ENCODE measurements at regions not wholly inside any gene's neighbourhood (a gene's known extent, or its start where the extent isn't known, plus 50 kb on each side); places are given as distances from the start of the nearest gene placed in this dataset.

- Histone ChIP-seq H3K27me3 (ENCODE audit: control insufficient read depth in 1 of 2, insufficient read depth in 2 of 2, low read length in 2 of 2) (no peaks in the 10 kb centered on the region), H3K4me1 (ENCODE audit: control insufficient read depth in 2 of 2, insufficient read depth in 2 of 2, low read length in 1 of 2) (no peaks in the 10 kb centered on the region), H3K36me3 (ENCODE audit: control insufficient read depth in 2 of 2, insufficient read depth in 2 of 2, low read length in 1 of 2) (no peaks in the 10 kb centered on the region), H3K27ac (ENCODE audit: low read depth in 2 of 2, low read length in 1 of 2) (no peak overlapping the region), H3K9me3 (ENCODE audit: control insufficient read depth in 2 of 2, insufficient read depth in 1 of 2, low read depth in 1 of 2, low read length in 1 of 2) (no peaks in the 10 kb centered on the region), H3K4me3 (ENCODE audit: low read depth in 1 of 2, low read length in 2 of 2) (no peak overlapping the region)
- 69 to 83% methylated on average over 2 of the region's 2 CpGs for WGBS, 2 donors
Measured at GRCh38 chr11:28636566-28636965, 528.4 kb downstream of the METTL15 start.

DNA sequence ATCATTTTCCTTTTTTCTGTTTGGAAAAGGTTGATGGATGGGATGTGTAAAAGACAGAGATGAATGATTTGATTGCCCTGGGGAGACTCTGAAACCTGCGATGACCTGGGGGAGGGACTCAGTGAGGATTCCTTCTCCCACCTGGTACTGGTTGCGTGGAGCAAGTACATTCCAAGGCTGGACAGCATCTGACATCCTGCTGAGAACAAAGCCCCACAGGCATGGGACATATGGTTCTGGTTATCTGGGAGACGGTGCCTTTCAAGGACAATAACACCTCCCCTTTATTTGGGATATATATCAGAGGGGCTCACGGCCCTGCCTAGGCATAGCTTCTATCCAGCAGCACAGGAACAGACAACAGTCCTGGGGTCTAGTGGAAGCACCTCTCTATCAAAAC is 527.8 kb downstream of the METTL15 start:
- no peaks in the 10 kb centered on the region for H3K36me3 ChIP-seq (ENCODE audit: control insufficient read depth in 2 of 2, insufficient read depth in 2 of 2, low read length in 1 of 2)
- WGBS, 2 donors = 63 to 64% methylated on average over 4 of the region's 4 CpGs
- no peak overlapping the region for H3K27ac ChIP-seq (ENCODE audit: low read depth in 2 of 2, low read length in 1 of 2)
- no peak overlapping the region for H3K4me3 ChIP-seq (ENCODE audit: low read depth in 1 of 2, low read length in 2 of 2)
- no peaks in the 10 kb centered on the region for H3K27me3 ChIP-seq (ENCODE audit: control insufficient read depth in 1 of 2, insufficient read depth in 2 of 2, low read length in 2 of 2)
- no peaks in the 10 kb centered on the region for H3K9me3 ChIP-seq (ENCODE audit: control insufficient read depth in 2 of 2, insufficient read depth in 1 of 2, low read depth in 1 of 2, low read length in 1 of 2)
- H3K4me1 ChIP-seq (ENCODE audit: control insufficient read depth in 2 of 2, insufficient read depth in 2 of 2, low read length in 1 of 2) = no peaks in the 10 kb centered on the region

DNA sequence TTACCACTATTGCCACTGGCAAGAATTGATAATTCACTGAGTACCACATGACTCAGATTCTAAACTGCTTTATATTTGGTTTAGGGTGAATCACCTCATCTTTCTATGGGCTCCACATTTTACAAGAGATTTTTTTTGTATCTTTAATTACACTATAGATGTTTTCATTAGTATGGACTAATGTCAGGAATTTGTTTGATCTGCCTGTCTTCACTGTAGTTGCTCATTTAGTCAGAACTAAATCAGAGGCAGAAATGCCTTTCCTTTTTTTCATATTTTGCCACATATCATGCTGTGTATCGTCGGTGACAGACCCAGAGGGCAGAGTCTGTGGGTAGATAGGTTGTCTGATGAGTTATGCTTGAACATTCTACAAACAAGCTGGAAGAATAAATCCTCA is 524.1 kb downstream of the METTL15 start:
- no peak overlapping the region for H3K27ac ChIP-seq (ENCODE audit: low read depth in 2 of 2, low read length in 1 of 2)
- no peaks in the 10 kb centered on the region for H3K4me1 ChIP-seq (ENCODE audit: control insufficient read depth in 2 of 2, insufficient read depth in 2 of 2, low read length in 1 of 2)
- no peaks in the 10 kb centered on the region for H3K36me3 ChIP-seq (ENCODE audit: control insufficient read depth in 2 of 2, insufficient read depth in 2 of 2, low read length in 1 of 2)
- no peaks in the 10 kb centered on the region for H3K9me3 ChIP-seq (ENCODE audit: control insufficient read depth in 2 of 2, insufficient read depth in 1 of 2, low read depth in 1 of 2, low read length in 1 of 2)
- 48 to 70% methylated on average over 2 of the region's 2 CpGs for WGBS, 2 donors
- H3K4me3 ChIP-seq (ENCODE audit: low read depth in 1 of 2, low read length in 2 of 2) = no peak overlapping the region
- H3K27me3 ChIP-seq (ENCODE audit: control insufficient read depth in 1 of 2, insufficient read depth in 2 of 2, low read length in 2 of 2) = no peaks in the 10 kb centered on the region

DNA sequence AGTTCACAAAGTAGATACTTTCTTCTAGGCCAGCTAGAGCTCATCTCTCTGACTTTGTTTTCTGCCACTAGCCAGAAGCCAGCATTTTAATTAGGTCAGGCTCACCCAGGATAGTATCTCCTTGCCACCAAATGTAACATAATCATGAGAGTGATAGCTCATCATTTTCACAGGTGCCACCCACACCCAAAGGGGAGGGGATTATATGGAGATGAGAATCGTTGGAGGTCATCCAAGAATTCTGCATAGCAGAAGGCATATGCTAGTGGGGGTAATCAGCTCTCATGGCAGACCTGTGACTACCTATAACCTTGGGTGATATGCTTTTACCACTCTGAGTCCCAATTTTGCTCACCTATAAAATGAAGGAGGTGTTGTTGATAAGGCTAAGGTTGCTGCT is 523.0 kb downstream of the METTL15 start:
- Histone ChIP-seq H3K4me1 (ENCODE audit: control insufficient read depth in 2 of 2, insufficient read depth in 2 of 2, low read length in 1 of 2) (no peaks in the 10 kb centered on the region), H3K9me3 (ENCODE audit: control insufficient read depth in 2 of 2, insufficient read depth in 1 of 2, low read depth in 1 of 2, low read length in 1 of 2) (no peaks in the 10 kb centered on the region), H3K27ac (ENCODE audit: low read depth in 2 of 2, low read length in 1 of 2) (no peak overlapping the region), H3K36me3 (ENCODE audit: control insufficient read depth in 2 of 2, insufficient read depth in 2 of 2, low read length in 1 of 2) (no peaks in the 10 kb centered on the region), H3K4me3 (ENCODE audit: low read depth in 1 of 2, low read length in 2 of 2) (no peak overlapping the region), H3K27me3 (ENCODE audit: control insufficient read depth in 1 of 2, insufficient read depth in 2 of 2, low read length in 2 of 2) (no peaks in the 10 kb centered on the region)
- WGBS, 2 donors = 29 to 52% methylated on average over 1 of the region's 1 CpG

GRCh38 chr11:28629235-28629634 is 521.0 kb downstream of the METTL15 start:
- 82 to 89% methylated on average over 3 of the region's 3 CpGs for WGBS, 2 donors
- H3K27me3 ChIP-seq (ENCODE audit: control insufficient read depth in 1 of 2, insufficient read depth in 2 of 2, low read length in 2 of 2) = no peaks in the 10 kb centered on the region
- no peak overlapping the region for H3K4me3 ChIP-seq (ENCODE audit: low read depth in 1 of 2, low read length in 2 of 2)
- no peak overlapping the region for H3K27ac ChIP-seq (ENCODE audit: low read depth in 2 of 2, low read length in 1 of 2)
- no peaks in the 10 kb centered on the region for H3K9me3 ChIP-seq (ENCODE audit: control insufficient read depth in 2 of 2, insufficient read depth in 1 of 2, low read depth in 1 of 2, low read length in 1 of 2)
- H3K4me1 ChIP-seq (ENCODE audit: control insufficient read depth in 2 of 2, insufficient read depth in 2 of 2, low read length in 1 of 2) = no peaks in the 10 kb centered on the region
- no peaks in the 10 kb centered on the region for H3K36me3 ChIP-seq (ENCODE audit: control insufficient read depth in 2 of 2, insufficient read depth in 2 of 2, low read length in 1 of 2)

DNA sequence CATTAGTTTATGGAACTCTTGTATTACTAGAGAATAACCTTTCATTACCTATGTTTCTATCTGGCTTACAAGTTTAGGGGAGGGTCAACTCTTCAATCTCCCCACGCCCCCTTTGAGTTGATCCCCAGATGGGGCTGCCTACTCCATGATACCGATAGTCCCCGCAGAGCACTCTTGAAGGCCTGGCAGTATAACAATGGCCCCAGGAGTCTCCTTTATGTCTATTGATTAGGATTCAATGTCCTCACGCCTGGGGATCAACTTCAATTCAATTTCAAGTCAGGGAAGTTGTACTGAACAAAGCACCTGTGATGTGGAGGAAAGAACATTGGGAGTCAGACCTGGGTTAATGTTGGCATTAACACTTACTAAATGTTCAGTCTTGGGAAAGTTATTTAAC is 520.2 kb downstream of the METTL15 start:
- Histone ChIP-seq H3K4me1 (ENCODE audit: control insufficient read depth in 2 of 2, insufficient read depth in 2 of 2, low read length in 1 of 2) (no peaks in the 10 kb centered on the region), H3K27ac (ENCODE audit: low read depth in 2 of 2, low read length in 1 of 2) (no peak overlapping the region), H3K9me3 (ENCODE audit: control insufficient read depth in 2 of 2, insufficient read depth in 1 of 2, low read depth in 1 of 2, low read length in 1 of 2) (no peaks in the 10 kb centered on the region), H3K4me3 (ENCODE audit: low read depth in 1 of 2, low read length in 2 of 2) (no peak overlapping the region), H3K36me3 (ENCODE audit: control insufficient read depth in 2 of 2, insufficient read depth in 2 of 2, low read length in 1 of 2) (no peaks in the 10 kb centered on the region), H3K27me3 (ENCODE audit: control insufficient read depth in 1 of 2, insufficient read depth in 2 of 2, low read length in 2 of 2) (no peaks in the 10 kb centered on the region)
- WGBS, 2 donors = 72 to 90% methylated on average over 4 of the region's 4 CpGs

DNA sequence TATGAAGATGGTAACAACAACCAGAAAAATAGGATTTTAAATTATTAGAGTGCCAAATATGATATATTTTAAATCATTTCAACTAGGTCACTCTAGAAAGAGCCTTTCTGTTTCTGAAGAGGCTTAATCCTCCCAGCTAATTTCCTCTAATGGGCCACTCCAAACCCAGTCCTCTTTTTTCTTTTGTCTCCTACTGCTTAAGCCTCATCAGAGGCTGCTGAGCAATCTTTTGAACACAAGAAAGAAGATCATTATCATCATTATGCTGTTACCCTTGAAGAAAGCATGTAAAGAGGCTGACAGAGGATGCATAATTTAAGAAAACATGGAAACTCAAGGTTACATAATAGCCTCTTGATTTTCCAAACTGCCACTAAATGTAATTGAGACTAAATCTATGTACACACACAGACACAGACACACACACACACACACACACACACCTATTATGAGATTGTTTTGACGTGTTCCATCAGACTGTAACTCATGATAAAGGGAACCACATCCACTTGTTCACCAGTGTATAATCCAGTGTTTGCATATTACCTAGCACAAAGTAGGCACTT is 519.6 kb downstream of the METTL15 start:
- H3K27ac ChIP-seq (ENCODE audit: low read depth in 2 of 2, low read length in 1 of 2) = no peak overlapping the region
- 57 to 81% methylated on average over 1 of the region's 1 CpG for WGBS, 2 donors

DNA sequence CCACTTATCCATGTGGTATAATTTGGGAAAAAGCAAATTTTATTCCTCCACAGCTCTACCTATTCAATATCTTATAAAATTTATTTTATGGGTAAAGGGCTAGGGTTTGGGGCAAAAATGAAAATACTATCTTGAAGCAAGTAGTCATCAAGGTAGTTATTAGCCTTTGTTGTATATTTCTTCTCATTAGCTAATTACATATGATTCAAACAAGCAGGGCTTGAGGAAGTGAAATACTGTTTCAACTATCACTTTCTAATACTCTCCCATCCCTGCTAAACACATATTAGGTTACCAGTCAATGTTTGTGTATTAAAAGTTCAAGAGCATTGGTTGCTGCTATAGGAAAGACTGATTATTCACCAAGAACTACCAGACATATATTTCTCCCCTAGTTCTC is 517.3 kb downstream of the METTL15 start:
- Histone ChIP-seq H3K9me3 (ENCODE audit: control insufficient read depth in 2 of 2, insufficient read depth in 1 of 2, low read depth in 1 of 2, low read length in 1 of 2) (no peaks in the 10 kb centered on the region), H3K36me3 (ENCODE audit: control insufficient read depth in 2 of 2, insufficient read depth in 2 of 2, low read length in 1 of 2) (no peaks in the 10 kb centered on the region), H3K4me3 (ENCODE audit: low read depth in 1 of 2, low read length in 2 of 2) (no peak overlapping the region), H3K27ac (ENCODE audit: low read depth in 2 of 2, low read length in 1 of 2) (no peak overlapping the region), H3K4me1 (ENCODE audit: control insufficient read depth in 2 of 2, insufficient read depth in 2 of 2, low read length in 1 of 2) (no peaks in the 10 kb centered on the region), H3K27me3 (ENCODE audit: control insufficient read depth in 1 of 2, insufficient read depth in 2 of 2, low read length in 2 of 2) (no peaks in the 10 kb centered on the region)

More for the DNA sequence above, 519.6 kb downstream of the METTL15 start:
- Histone ChIP-seq H3K27me3 (ENCODE audit: control insufficient read depth in 1 of 2, insufficient read depth in 2 of 2, low read length in 2 of 2) (no peaks in the 10 kb centered on the region), H3K4me1 (ENCODE audit: control insufficient read depth in 2 of 2, insufficient read depth in 2 of 2, low read length in 1 of 2) (no peaks in the 10 kb centered on the region), H3K4me3 (ENCODE audit: low read depth in 1 of 2, low read length in 2 of 2) (no peak overlapping the region), H3K9me3 (ENCODE audit: control insufficient read depth in 2 of 2, insufficient read depth in 1 of 2, low read depth in 1 of 2, low read length in 1 of 2) (no peaks in the 10 kb centered on the region), H3K36me3 (ENCODE audit: control insufficient read depth in 2 of 2, insufficient read depth in 2 of 2, low read length in 1 of 2) (no peaks in the 10 kb centered on the region)

DNA sequence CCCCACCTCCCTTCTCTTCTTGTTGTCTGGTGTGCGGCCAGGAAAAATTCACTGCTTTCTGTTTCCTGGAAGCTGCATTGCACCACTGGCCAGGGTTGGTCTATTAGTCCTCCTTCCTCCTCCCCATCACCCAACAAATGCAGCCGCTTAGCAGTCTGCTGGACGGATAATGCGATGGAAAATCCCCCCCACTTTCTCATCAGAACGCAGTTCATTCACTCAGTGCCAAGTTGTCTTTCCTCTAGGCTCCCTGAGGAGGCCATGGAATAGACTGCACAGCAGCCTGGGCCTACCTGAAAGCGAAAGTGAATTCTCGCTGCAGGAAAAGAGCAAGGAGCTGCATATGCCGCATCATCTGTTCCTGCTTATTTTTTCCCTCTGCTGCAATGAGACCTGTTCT is 513.6 kb downstream of the METTL15 start:
- no peaks in the 10 kb centered on the region for H3K4me1 ChIP-seq (ENCODE audit: control insufficient read depth in 2 of 2, insufficient read depth in 2 of 2, low read length in 1 of 2)
- H3K4me3 ChIP-seq (ENCODE audit: low read depth in 1 of 2, low read length in 2 of 2) = peak overlapping the region in 1 of 2 donors; percentile 4
- no peaks in the 10 kb centered on the region for H3K36me3 ChIP-seq (ENCODE audit: control insufficient read depth in 2 of 2, insufficient read depth in 2 of 2, low read length in 1 of 2)
- 37 to 43% methylated on average over 7 to 8 of the region's 8 CpGs for WGBS, 2 donors
- H3K27ac ChIP-seq (ENCODE audit: low read depth in 2 of 2, low read length in 1 of 2) = no peak overlapping the region
- H3K27me3 ChIP-seq (ENCODE audit: control insufficient read depth in 1 of 2, insufficient read depth in 2 of 2, low read length in 2 of 2) = no peaks in the 10 kb centered on the region
- no peaks in the 10 kb centered on the region for H3K9me3 ChIP-seq (ENCODE audit: control insufficient read depth in 2 of 2, insufficient read depth in 1 of 2, low read depth in 1 of 2, low read length in 1 of 2)

DNA sequence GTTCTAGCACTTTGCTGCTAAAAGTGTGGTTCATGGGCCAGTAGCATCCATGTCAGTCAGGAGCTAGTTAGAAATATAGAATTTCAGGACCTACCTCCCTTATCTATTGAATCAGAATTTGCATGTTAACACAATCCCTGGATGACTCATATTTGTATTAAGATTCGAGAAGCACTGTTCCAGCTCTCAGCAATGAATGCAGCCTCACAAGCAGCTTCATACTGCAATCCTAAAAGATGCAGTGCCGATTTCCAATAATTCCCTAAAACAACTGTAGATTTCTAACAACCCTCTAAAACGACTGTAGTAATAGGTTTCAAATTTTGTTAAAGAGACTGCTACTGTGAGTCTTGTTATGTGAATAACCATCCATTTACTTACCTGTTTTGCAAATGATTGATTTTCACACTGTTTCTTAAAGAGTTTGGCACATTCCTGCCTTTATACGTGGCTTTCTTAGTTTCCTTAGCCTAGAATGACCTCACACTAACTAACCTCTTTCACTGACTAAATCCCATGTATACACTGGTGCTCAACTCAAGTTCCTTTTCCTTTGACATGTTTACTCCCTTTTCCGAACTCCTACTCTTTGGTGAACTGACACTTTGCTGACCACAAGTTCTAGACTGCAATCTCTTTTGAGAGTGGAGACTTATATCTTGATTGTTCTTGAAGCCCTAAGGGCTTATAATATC is 511.8 kb downstream of the METTL15 start:
- H3K36me3 ChIP-seq (ENCODE audit: control insufficient read depth in 2 of 2, insufficient read depth in 2 of 2, low read length in 1 of 2) = no peaks in the 10 kb centered on the region
- no peak overlapping the region for H3K27ac ChIP-seq (ENCODE audit: low read depth in 2 of 2, low read length in 1 of 2)
- H3K27me3 ChIP-seq (ENCODE audit: control insufficient read depth in 1 of 2, insufficient read depth in 2 of 2, low read length in 2 of 2) = no peaks in the 10 kb centered on the region
- 37 to 51% methylated on average over 5 of the region's 5 CpGs for WGBS, 2 donors
- no peaks in the 10 kb centered on the region for H3K4me1 ChIP-seq (ENCODE audit: control insufficient read depth in 2 of 2, insufficient read depth in 2 of 2, low read length in 1 of 2)
- H3K4me3 ChIP-seq (ENCODE audit: low read depth in 1 of 2, low read length in 2 of 2) = no peak overlapping the region
- H3K9me3 ChIP-seq (ENCODE audit: control insufficient read depth in 2 of 2, insufficient read depth in 1 of 2, low read depth in 1 of 2, low read length in 1 of 2) = no peaks in the 10 kb centered on the region

Data from esophagus (tissue), 2 donors.